Right lobe of liver (tissue), 6 donors: ENCODE measurements at regions not wholly inside any gene's neighbourhood (a gene's known extent, or its start where the extent isn't known, plus 50 kb on each side); places are given as distances from the start of the nearest gene placed in this dataset.

Experiments used
- ATAC-seq, 4 donors: fragments of 200-7000 bp; cut with Tn5 transposase; one replicate each; pipeline ENCODE4 v1.9.1; 2020; ENCODE audit warnings: mild to moderate bottlenecking in 4 of 4, moderate library complexity in 4 of 4
- DNase-seq, 3 donors: peaks; one replicate each; pipeline ENCODE4 v3.0.0-alpha.2; 2020
- H3K27ac ChIP-seq, 3 donors: fragments of 200-600 bp; one replicate each; pipeline ENCODE4 v1.8.0; 2022
- H3K27me3 ChIP-seq, 2 donors: fragments of 200-600 bp; one replicate each; pipeline ENCODE4 v1.8.0; 2022
- H3K36me3 ChIP-seq, 4 donors: fragments of 200-600 bp; sonication (generic) in 1 of 4; one replicate each; pipeline versions ENCODE4 v1.5.1 to v1.8.0; 2017 to 2022; ENCODE audit warnings: control low read depth in 1 of 4
- H3K4me1 ChIP-seq, 4 donors: fragments of 200-600 bp; sonication (generic) in 1 of 4; one replicate each; pipeline versions ENCODE4 v1.5.1 to v1.8.0; 2017 to 2022; ENCODE audit warnings: control low read depth in 1 of 4
- H3K4me3 ChIP-seq, 3 donors: fragments of 200-600 bp; one replicate each; pipeline ENCODE4 v1.8.0; 2022
- H3K9me3 ChIP-seq, 4 donors: fragments of 200-600 bp; sonication (generic) in 1 of 4; one replicate each; pipeline versions ENCODE4 v1.5.1 to v1.8.0; 2017 to 2022; ENCODE audit warnings: control low read depth in 1 of 4
- CTCF ChIP-seq, 4 donors: fragments of 200-600 bp in 3 of 4; fragments of 450-650 bp in 1 of 4; IDR thresholded peaks; one replicate each; pipeline versions ENCODE4 v1.5.1 to v1.8.0; 2016 to 2022; ENCODE audit warnings: antibody characterized with exemption in 4 of 4, mild to moderate bottlenecking in 2 of 4
- POLR2A ChIP-seq: fragments of 450-650 bp; IDR thresholded peaks from one replicate; pipeline ENCODE4 v1.6.1; 2017; ENCODE audit warnings: antibody characterized with exemption, mild to moderate bottlenecking
- WGBS: methylation state at CpG from one replicate; pipeline ENCODE4 v1.1.6; 2018; ENCODE audit warnings: low coverage, low lambda C conversion rate; ENCODE audit not compliant: insufficient coverage; ENCODE audit errors: missing lambda C conversion rate; 5-methylcytosine and 5-hydroxymethylcytosine counted together
- intact Hi-C, 2 donors: fragments of 100-400 bp; cut with DNase I; formaldehyde crosslinking; loops; one replicate each; pipeline versions ENCODE4 v1.11.2 to v1.14.1; 2022
- donor health status: DM: no; HTN: yes; CAD: no.
- donor health status: DM: no; HTN: no; CAD: no.
- donor health status: DM: no; HTN: no; CAD: no.
- donor health status: DM: no; HTN: yes; CAD: no.
- donor health status: DM: no; HTN: yes; CAD: no.

DNA sequence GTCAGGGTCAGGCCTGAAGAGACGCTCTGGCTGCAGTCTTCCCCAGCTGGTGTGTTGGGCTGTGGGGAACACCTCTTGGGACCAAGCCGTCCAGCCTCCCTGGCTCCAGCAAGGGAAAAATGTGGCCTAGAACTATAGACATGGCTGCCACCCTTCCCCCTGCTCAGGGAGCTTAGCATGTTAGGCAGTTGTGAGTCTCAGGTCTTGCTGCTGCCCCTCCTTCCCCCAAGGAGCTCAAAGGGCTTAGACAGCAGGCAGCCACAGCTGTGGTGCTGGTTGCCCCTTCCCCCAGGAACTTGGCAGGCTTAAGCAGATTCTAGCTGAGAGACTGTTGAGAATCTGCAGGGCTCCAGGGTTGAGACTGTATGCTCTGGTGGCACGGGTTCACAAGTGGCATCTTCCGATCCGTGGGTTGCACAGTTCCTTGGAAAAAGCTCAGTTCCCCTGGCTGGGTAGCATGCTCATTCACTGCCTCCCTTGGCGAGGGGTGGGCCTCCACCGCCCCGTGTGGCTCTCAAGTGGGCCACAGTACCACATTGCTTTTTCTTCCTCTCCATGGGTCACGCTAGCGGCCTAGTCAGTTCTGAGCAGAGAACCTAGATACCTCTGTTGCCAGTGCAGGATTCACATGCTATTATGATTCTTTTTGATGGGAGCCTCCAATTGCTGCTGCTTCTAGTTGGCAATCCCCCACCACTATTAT is 1258.6 kb downstream of the OLFM4 start:
- intact Hi-C loops, result no loop called here
- WGBS, result no CpG with 5 or more reads among the region's 10 CpGs
- DNase-seq, result peak in 1 of 3 donors; percentile 31
- Histone ChIP-seq H3K27me3 (no peaks in the 10 kb centered on the region), H3K4me3 (no peak overlapping the region), H3K36me3 (no peaks in the 10 kb centered on the region), H3K27ac (no peak overlapping the region), H3K4me1 (no peaks in the 10 kb centered on the region), H3K9me3 (no peaks in the 10 kb centered on the region)
- no peak for ATAC-seq
- TF ChIP-seq CTCF (IDR thresholded peaks at IDR 0.05), result no peak
- TF ChIP-seq POLR2A, result no peak

- intact Hi-C loops, result no loop called here
These were observed 1272.5 kb downstream of the OLFM4 start for GRCh38 chr13:54301085-54301484.

GRCh38 chr13:54305377-54305776 is 1276.8 kb downstream of the OLFM4 start:
- Histone ChIP-seq H3K4me1 (no peaks in the 10 kb centered on the region), H3K4me3 (no peak overlapping the region), H3K9me3 (no peaks in the 10 kb centered on the region), H3K27me3 (no peaks in the 10 kb centered on the region), H3K36me3 (no peaks in the 10 kb centered on the region), H3K27ac (no peak overlapping the region)
- intact Hi-C loops, result no loop called here
- 100% methylated on average over 1 of the region's 1 CpG for WGBS
- ATAC-seq (no peak), DNase-seq (no peak)
- TF ChIP-seq CTCF (IDR thresholded peaks at IDR 0.05) (no peak), POLR2A (no peak)

More at GRCh38 chr13:54301085-54301484, 1272.5 kb downstream of the OLFM4 start:
- TF ChIP-seq CTCF (IDR thresholded peaks at IDR 0.05), result no peak
- no peak for TF ChIP-seq POLR2A
- H3K4me3 ChIP-seq, result no peak overlapping the region
- H3K27me3 ChIP-seq, result no peaks in the 10 kb centered on the region
- H3K4me1 ChIP-seq, result no peaks in the 10 kb centered on the region
- no peak for DNase-seq
- ATAC-seq, result no peak
- WGBS, result 47% methylated on average over 2 of the region's 2 CpGs
- H3K36me3 ChIP-seq, result no peaks in the 10 kb centered on the region
- H3K9me3 ChIP-seq, result no peaks in the 10 kb centered on the region
- no peak overlapping the region for H3K27ac ChIP-seq

GRCh38 chr13:54312885-54313284 is 1284.3 kb downstream of the OLFM4 start:
- TF ChIP-seq CTCF (IDR thresholded peaks at IDR 0.05), result no peak
- TF ChIP-seq POLR2A, result no peak
- ATAC-seq, result no peak
- Histone ChIP-seq H3K9me3 (no peaks in the 10 kb centered on the region), H3K27ac (no peak overlapping the region), H3K27me3 (no peaks in the 10 kb centered on the region), H3K4me1 (no peaks in the 10 kb centered on the region), H3K4me3 (no peak overlapping the region), H3K36me3 (no peaks in the 10 kb centered on the region)
- WGBS, result 51% methylated on average over 7 of the region's 16 CpGs
- DNase-seq, result no peak
- intact Hi-C loops, result no loop called here
